HG02981 (cell line): ENCODE measurements at regions not wholly inside any gene's neighbourhood (a gene's known extent, or its start where the extent isn't known, plus 50 kb on each side); places are given as distances from the start of the nearest gene placed in this dataset.
A peak's percentile ranks its signal among the peaks of the same experiment; 100 is the strongest.
"Not testable (repeated sequence)": the region's sequence is repeated elsewhere in the genome, so short reads cannot be mapped to it uniquely, and the experiment has no call there.

ENCODE experiments used
- ATAC-seq: cut with Tn5 transposase; IDR thresholded peaks from one replicate; pipeline ENCODE4 v1.9.1; 2021; ENCODE audit warnings: mild to moderate bottlenecking, moderate library complexity; ENCODE audit not compliant: unreplicated experiment

GRCh38 chr14:49033131-49033530 is 553.0 kb downstream of the RPS29 start:
- ATAC-seq, result no peak

- not testable (repeated sequence) for ATAC-seq
Observed at GRCh38 chr14:49031710-49032109, 554.5 kb downstream of the RPS29 start.

GRCh38 chr14:49019467-49020115 is 566.6 kb downstream of the RPS29 start:
- ATAC-seq, result peak; percentile 74

- ATAC-seq, result no peak
Observed at GRCh38 chr14:49017447-49017846, 568.7 kb downstream of the RPS29 start.

GRCh38 chr14:49016381-49016780 is 569.8 kb downstream of the RPS29 start:
- no peak for ATAC-seq

GRCh38 chr14:49014476-49014875 is 571.7 kb downstream of the RPS29 start:
- ATAC-seq, result no peak

- ATAC-seq, result no peak
Observed at GRCh38 chr14:49008363-49008762, 577.8 kb downstream of the RPS29 start.

GRCh38 chr14:48991141-48991540 is 595.0 kb downstream of the RPS29 start:
- no peak for ATAC-seq

- ATAC-seq, result no peak
Observed at GRCh38 chr14:48983351-48983888, 602.8 kb downstream of the RPS29 start.

GRCh38 chr14:48974994-48975393 is 611.2 kb downstream of the RPS29 start:
- ATAC-seq, result no peak

GRCh38 chr14:48973151-48973550 is 613.0 kb downstream of the RPS29 start:
- no peak for ATAC-seq

- no peak for ATAC-seq
Observed at GRCh38 chr14:48970943-48971342, 615.2 kb downstream of the RPS29 start.

- ATAC-seq, result no peak
Observed at GRCh38 chr14:48967419-48967818, 618.8 kb downstream of the RPS29 start.

GRCh38 chr14:48963231-48963790 is 622.9 kb downstream of the RPS29 start:
- ATAC-seq, result no peak

GRCh38 chr14:48957486-48957885 is 628.7 kb downstream of the RPS29 start:
- no peak for ATAC-seq

GRCh38 chr14:48955857-48956256 is 630.3 kb downstream of the RPS29 start:
- ATAC-seq, result no peak

- no peak for ATAC-seq
Observed at GRCh38 chr14:48954446-48954845, 631.7 kb downstream of the RPS29 start.

- no peak for ATAC-seq
Observed at GRCh38 chr14:48944809-48945208, 641.4 kb downstream of the RPS29 start.

GRCh38 chr14:48943913-48944312 is 642.3 kb downstream of the RPS29 start:
- ATAC-seq, result no peak

- no peak for ATAC-seq
Observed at GRCh38 chr14:48937541-48938195, 648.5 kb downstream of the RPS29 start.

GRCh38 chr14:48936849-48937248 is 649.3 kb downstream of the RPS29 start:
- ATAC-seq, result no peak

- ATAC-seq, result no peak
Observed at GRCh38 chr14:48936362-48936761, 649.8 kb downstream of the RPS29 start.
